Fibroblast of lung (primary cell): ENCODE measurements at regions not wholly inside any gene's neighbourhood (a gene's known extent, or its start where the extent isn't known, plus 50 kb on each side); places are given as distances from the start of the nearest gene placed in this dataset.

Experiments
- CTCF ChIP-seq, 2 donors: IDR thresholded peaks in 1 of 2; conservative IDR thresholded peaks in 1 of 2; 1 replicate in 1 of 2; 2 replicates in 1 of 2; pipeline ENCODE4 v1.5.1; 2011 to 2012; ENCODE audit warnings: low read length in 2 of 2, control low read depth in 1 of 2, inconsistent platforms in 1 of 2, low read depth in 1 of 2, mild to moderate bottlenecking in 1 of 2
- EZH2 ChIP-seq: IDR thresholded peaks from 2 replicates; pipeline ENCODE4 v1.5.1; 2012; ENCODE audit warnings: low read length, control low read depth, mild to moderate bottlenecking; ENCODE audit errors: missing control alignments

DNA sequence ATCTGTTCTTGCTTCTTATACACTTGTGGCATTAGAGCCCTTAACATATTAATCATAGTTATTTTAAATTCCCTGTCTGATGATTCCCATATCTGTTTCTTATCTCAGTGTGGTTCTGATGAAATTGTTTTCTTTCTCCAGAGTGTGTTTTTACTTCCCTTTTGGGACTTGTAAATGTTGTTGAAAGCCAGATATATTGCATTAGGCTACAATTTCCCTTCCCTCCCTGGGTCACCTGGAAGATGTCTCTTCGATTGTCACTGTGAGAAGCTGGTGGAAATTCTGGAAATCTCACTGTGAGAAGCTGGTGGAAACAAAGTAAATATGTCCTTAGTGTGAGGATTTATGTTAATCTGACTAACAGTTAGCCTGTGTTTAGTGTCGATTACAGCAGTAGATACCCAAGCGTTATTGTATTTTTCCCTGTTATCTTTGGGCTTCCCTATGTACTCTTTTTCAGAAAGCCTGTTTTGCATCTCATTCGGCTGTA is 717.3 kb downstream of the TRHDE start:
- TF ChIP-seq CTCF (conservative IDR thresholded peaks at IDR 0.05 in 1 of 2, IDR thresholded peaks at IDR 0.05 in 1 of 2; ENCODE audit: low read depth in 1 of 2, low read length in 2 of 2) = no peak
- no peak for TF ChIP-seq EZH2
